MM.1S (cell line): ENCODE measurements at regions not wholly inside any gene's neighbourhood (a gene's known extent, or its start where the extent isn't known, plus 50 kb on each side); places are given as distances from the start of the nearest gene placed in this dataset.

ENCODE experiments used
- CTCF ChIP-seq: fragments of 300-600 bp; sonication (generic); IDR thresholded peaks from 2 replicates; pipeline ENCODE4 v1.5.1; 2016; ENCODE audit warnings: antibody characterized with exemption, low read length, mixed read lengths
- EZH2 ChIP-seq: fragments of 300-600 bp; sonication (generic); optimal IDR thresholded peaks from 2 replicates; pipeline ENCODE3; 2017; ENCODE audit warnings: low read depth, mild to moderate bottlenecking, antibody characterized with exemption, low read length, mixed read lengths

- TF ChIP-seq CTCF (no peak), EZH2 (no peak)
These were observed 337.6 kb downstream of the HNRNPD start for GRCh38 chr4:82036181-82036580.
